ENCODE measurements at regions not wholly inside any gene's neighbourhood (a gene's known extent, or its start where the extent isn't known, plus 50 kb on each side); places are given as distances from the start of the nearest gene placed in this dataset.

DNA sequence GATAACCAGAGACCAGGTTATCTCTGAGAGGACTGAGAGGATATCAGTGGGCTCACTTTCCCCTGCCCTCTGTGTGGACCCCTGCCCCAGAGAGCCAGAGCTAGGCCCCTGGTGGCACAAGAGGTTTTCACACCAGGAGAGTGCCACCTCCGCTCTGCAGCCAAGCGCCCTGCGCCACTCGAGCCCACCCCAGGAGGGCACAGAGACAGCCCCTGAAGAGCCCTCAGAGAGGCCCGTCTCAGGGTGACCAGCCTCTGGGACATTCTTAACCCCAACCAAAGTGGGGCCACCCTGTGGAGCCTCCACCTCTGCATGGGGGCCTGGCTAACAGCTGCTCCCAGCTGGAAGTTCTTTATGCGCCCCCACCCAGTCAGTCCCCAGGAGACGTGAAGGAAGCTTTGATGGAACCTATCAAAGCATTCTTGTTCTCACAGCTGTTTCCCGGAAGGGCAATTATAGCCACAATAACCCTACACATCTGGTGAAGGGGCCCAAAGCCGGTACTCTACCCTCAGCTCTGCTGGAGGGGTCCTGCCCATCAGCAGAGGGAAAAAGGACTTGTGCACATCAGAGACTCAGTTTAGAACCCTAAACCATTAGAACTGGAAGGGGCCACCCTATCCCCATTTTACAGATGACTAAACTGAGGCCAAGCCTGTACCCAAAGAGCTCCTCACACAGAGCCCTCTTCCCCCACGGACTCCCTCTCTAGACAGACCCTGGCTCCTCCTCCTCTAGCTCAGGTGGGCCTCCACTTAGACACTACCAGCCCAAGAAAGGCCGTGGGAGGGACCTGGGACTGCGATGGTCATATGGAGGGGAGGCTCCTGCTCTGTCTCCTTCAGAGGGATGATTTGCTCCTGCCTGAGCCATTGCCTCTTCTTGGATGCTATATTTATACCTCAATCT, 101.1 kb downstream of the ZFP36L2 start:
- FAIRE-seq (no peak), DNase-seq (ENCODE audit: low read depth, low spot score) (no peak)
- H3K27ac ChIP-seq (ENCODE audit: control insufficient read depth, insufficient read depth, low read length) = no peak overlapping the region
- peaks cover 19% of the 10 kb centered on the region for H3K4me1 ChIP-seq (ENCODE audit: control insufficient read depth, extremely low read depth, insufficient read depth, low read length)
- no peak overlapping the region for H3K4me2 ChIP-seq (ENCODE audit: control insufficient read depth, extremely low read depth, insufficient read depth, low read depth, low read length)
- no peaks in the 10 kb centered on the region for H3K36me3 ChIP-seq (ENCODE audit: control insufficient read depth in 2 of 2, extremely low read depth in 1 of 2, insufficient read depth in 2 of 2, low read length in 2 of 2)
- TF ChIP-seq, protein P1, sequence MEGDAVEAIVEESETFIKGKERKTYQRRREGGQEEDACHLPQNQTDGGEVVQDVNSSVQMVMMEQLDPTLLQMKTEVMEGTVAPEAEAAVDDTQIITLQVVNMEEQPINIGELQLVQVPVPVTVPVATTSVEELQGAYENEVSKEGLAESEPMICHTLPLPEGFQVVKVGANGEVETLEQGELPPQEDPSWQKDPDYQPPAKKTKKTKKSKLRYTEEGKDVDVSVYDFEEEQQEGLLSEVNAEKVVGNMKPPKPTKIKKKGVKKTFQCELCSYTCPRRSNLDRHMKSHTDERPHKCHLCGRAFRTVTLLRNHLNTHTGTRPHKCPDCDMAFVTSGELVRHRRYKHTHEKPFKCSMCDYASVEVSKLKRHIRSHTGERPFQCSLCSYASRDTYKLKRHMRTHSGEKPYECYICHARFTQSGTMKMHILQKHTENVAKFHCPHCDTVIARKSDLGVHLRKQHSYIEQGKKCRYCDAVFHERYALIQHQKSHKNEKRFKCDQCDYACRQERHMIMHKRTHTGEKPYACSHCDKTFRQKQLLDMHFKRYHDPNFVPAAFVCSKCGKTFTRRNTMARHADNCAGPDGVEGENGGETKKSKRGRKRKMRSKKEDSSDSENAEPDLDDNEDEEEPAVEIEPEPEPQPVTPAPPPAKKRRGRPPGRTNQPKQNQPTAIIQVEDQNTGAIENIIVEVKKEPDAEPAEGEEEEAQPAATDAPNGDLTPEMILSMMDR (optimal IDR thresholded peaks at IDR 0.05 in 1 of 3, IDR thresholded peaks at IDR 0.05 in 1 of 3, conservative IDR thresholded peaks at IDR 0.05 in 1 of 3; ENCODE audit: extremely low read depth in 1 of 3, insufficient read depth in 2 of 3, low read length in 3 of 3) = no peak
- TF ChIP-seq EZH2 (IDR thresholded peaks at IDR 0.05; ENCODE audit: low read length) = no peak
- H3K9me1 ChIP-seq (ENCODE audit: control insufficient read depth, extremely low read depth, insufficient read depth, low read length) = no peaks in the 10 kb centered on the region
- dilution Hi-C loops (cut with MboI; ENCODE audit: extremely low pct_ligation_motif_present, low sequenced_read_pairs) = no loop called here
- no peak overlapping the region for H3K9ac ChIP-seq (ENCODE audit: control insufficient read depth, extremely low read depth, insufficient read depth, low read length)
- H3K79me2 ChIP-seq (ENCODE audit: control insufficient read depth, insufficient read depth, low read length) = no peaks in the 10 kb centered on the region
- no peaks in the 10 kb centered on the region for H3K9me3 ChIP-seq (ENCODE audit: control insufficient read depth, low read depth, low read length)
- H4K20me1 ChIP-seq (ENCODE audit: control insufficient read depth, extremely low read depth, insufficient read depth, low read length) = no peaks in the 10 kb centered on the region
- no peak overlapping the region for H3K4me3 ChIP-seq (ENCODE audit: control insufficient read depth in 2 of 3, extremely low read depth in 1 of 3, insufficient read depth in 2 of 3, low read depth in 1 of 3, low read length in 3 of 3)
- H2AFZ ChIP-seq (ENCODE audit: control insufficient read depth, low read length) = no peak overlapping the region
- no peaks in the 10 kb centered on the region for H3K27me3 ChIP-seq (ENCODE audit: control insufficient read depth, extremely low read depth, insufficient read depth, low read length)

DNA sequence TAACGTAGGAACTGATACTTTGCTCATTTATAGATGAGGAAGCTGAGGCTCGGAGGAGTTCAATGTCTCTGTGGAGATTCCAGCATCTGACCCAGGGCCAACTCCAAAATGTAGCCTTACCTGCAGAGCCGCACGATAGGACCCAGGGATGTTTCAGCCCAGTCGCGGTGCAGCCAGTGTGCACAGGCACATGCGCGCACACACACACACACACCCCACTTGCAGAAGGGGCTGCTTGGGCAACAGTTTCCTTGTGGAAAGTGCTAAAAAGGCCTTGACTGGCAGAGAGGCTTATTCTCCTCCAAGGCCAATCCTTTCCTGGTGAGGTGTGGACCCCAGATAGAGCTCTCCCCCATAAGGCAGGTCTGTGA, 101.7 kb downstream of the ZFP36L2 start:
- no peak overlapping the region for H3K4me2 ChIP-seq (ENCODE audit: control insufficient read depth, extremely low read depth, insufficient read depth, low read depth, low read length)
- no peaks in the 10 kb centered on the region for H4K20me1 ChIP-seq (ENCODE audit: control insufficient read depth, extremely low read depth, insufficient read depth, low read length)
- H3K27ac ChIP-seq (ENCODE audit: control insufficient read depth, insufficient read depth, low read length) = no peak overlapping the region
- no peak overlapping the region for H3K4me3 ChIP-seq (ENCODE audit: control insufficient read depth in 2 of 3, extremely low read depth in 1 of 3, insufficient read depth in 2 of 3, low read depth in 1 of 3, low read length in 3 of 3)
- H3K9me1 ChIP-seq (ENCODE audit: control insufficient read depth, extremely low read depth, insufficient read depth, low read length) = no peaks in the 10 kb centered on the region
- H3K9ac ChIP-seq (ENCODE audit: control insufficient read depth, extremely low read depth, insufficient read depth, low read length) = no peak overlapping the region
- H3K27me3 ChIP-seq (ENCODE audit: control insufficient read depth, extremely low read depth, insufficient read depth, low read length) = no peaks in the 10 kb centered on the region
- peaks cover 12% of the 10 kb centered on the region for H3K4me1 ChIP-seq (ENCODE audit: control insufficient read depth, extremely low read depth, insufficient read depth, low read length)
- H2AFZ ChIP-seq (ENCODE audit: control insufficient read depth, low read length) = no peak overlapping the region
- DNase-seq (ENCODE audit: low read depth, low spot score) = no peak
- TF ChIP-seq, protein P1 (optimal IDR thresholded peaks at IDR 0.05 in 1 of 3, IDR thresholded peaks at IDR 0.05 in 1 of 3, conservative IDR thresholded peaks at IDR 0.05 in 1 of 3; ENCODE audit: extremely low read depth in 1 of 3, insufficient read depth in 2 of 3, low read length in 3 of 3) = no peak
- no peak for TF ChIP-seq EZH2 (IDR thresholded peaks at IDR 0.05; ENCODE audit: low read length)
- dilution Hi-C loops (cut with MboI; ENCODE audit: extremely low pct_ligation_motif_present, low sequenced_read_pairs) = no loop called here
- FAIRE-seq = no peak
- H3K36me3 ChIP-seq (ENCODE audit: control insufficient read depth in 2 of 2, extremely low read depth in 1 of 2, insufficient read depth in 2 of 2, low read length in 2 of 2) = no peaks in the 10 kb centered on the region
- no peaks in the 10 kb centered on the region for H3K9me3 ChIP-seq (ENCODE audit: control insufficient read depth, low read depth, low read length)
- H3K79me2 ChIP-seq (ENCODE audit: control insufficient read depth, insufficient read depth, low read length) = no peaks in the 10 kb centered on the region

All from keratinocyte (primary cell).